MM.1S (cell line): ENCODE measurements at regions not wholly inside any gene's neighbourhood (a gene's known extent, or its start where the extent isn't known, plus 50 kb on each side); places are given as distances from the start of the nearest gene placed in this dataset.

ENCODE experiments used
- DNase-seq: peaks from one replicate; pipeline ENCODE4 v3.0.0-alpha.2; 2015
- H2AFZ ChIP-seq: fragments of 300-600 bp; sonication (generic); 2 replicates; pipeline ENCODE4 v1.6.0; 2016; ENCODE audit warnings: antibody characterized with exemption, low read length
- H3F3A ChIP-seq: fragments of 300-600 bp; sonication (generic); 2 replicates; pipeline ENCODE4 v1.6.1; 2016; ENCODE audit warnings: mild to moderate bottlenecking, antibody characterized with exemption, low read length, moderate library complexity, mixed read lengths; ENCODE audit not compliant: insufficient read depth
- H3K27ac ChIP-seq: fragments of 300-600 bp; sonication (generic); 2 replicates; pipeline ENCODE4 v1.5.1; 2016; ENCODE audit warnings: mild to moderate bottlenecking, low read length
- H3K27me3 ChIP-seq: fragments of 300-600 bp; sonication (generic); replicated peaks from 2 replicates; pipeline ENCODE4 v1.6.0; 2016; ENCODE audit warnings: low read length; ENCODE audit not compliant: insufficient read depth
- H3K36me3 ChIP-seq: fragments of 300-600 bp; sonication (generic); replicated peaks from 2 replicates; pipeline ENCODE4 v1.6.1; 2016; ENCODE audit warnings: mild to moderate bottlenecking, low read length, mixed read lengths; ENCODE audit not compliant: insufficient read depth
- H3K4me1 ChIP-seq: fragments of 300-600 bp; sonication (generic); 2 replicates; pipeline ENCODE4 v1.6.1; 2016; ENCODE audit warnings: low read length, mixed read lengths
- H3K4me2 ChIP-seq: fragments of 300-600 bp; sonication (generic); 2 replicates; pipeline ENCODE4 v1.6.0; 2016; ENCODE audit warnings: low read depth, low read length
- H3K4me3 ChIP-seq: fragments of 300-600 bp; sonication (generic); 2 replicates; pipeline ENCODE4 v1.5.1; 2016; ENCODE audit warnings: low read length, mixed read lengths
- H3K79me2 ChIP-seq: fragments of 300-600 bp; sonication (generic); 2 replicates; pipeline ENCODE4 v1.6.1; 2016; ENCODE audit warnings: mixed run types, low read length, mixed read lengths
- H3K9ac ChIP-seq: fragments of 300-600 bp; sonication (generic); 2 replicates; pipeline ENCODE4 v1.6.1; 2016; ENCODE audit warnings: low read length, mixed read lengths
- H3K9me2 ChIP-seq: fragments of 300-600 bp; sonication (generic); replicated peaks from 2 replicates; pipeline ENCODE4 v1.6.1; 2016; ENCODE audit warnings: mild to moderate bottlenecking, low read length, mixed read lengths; ENCODE audit not compliant: insufficient read depth
- H3K9me3 ChIP-seq: fragments of 300-600 bp; sonication (generic); replicated peaks from 2 replicates; pipeline ENCODE4 v1.6.1; 2016; ENCODE audit warnings: mild to moderate bottlenecking, low read length, mixed read lengths; ENCODE audit not compliant: insufficient read depth
- H4K20me1 ChIP-seq: fragments of 300-600 bp; sonication (generic); 2 replicates; pipeline ENCODE4 v1.6.1; 2016; ENCODE audit warnings: mild to moderate bottlenecking, low read length, moderate library complexity, mixed read lengths; ENCODE audit not compliant: insufficient read depth
- CTCF ChIP-seq: fragments of 300-600 bp; sonication (generic); IDR thresholded peaks from 2 replicates; pipeline ENCODE4 v1.5.1; 2016; ENCODE audit warnings: antibody characterized with exemption, low read length, mixed read lengths
- EZH2 ChIP-seq: fragments of 300-600 bp; sonication (generic); optimal IDR thresholded peaks from 2 replicates; pipeline ENCODE3; 2017; ENCODE audit warnings: low read depth, mild to moderate bottlenecking, antibody characterized with exemption, low read length, mixed read lengths
- EZH2phosphoT487 ChIP-seq: fragments of 300-600 bp; sonication (generic); IDR thresholded peaks from 2 replicates; pipeline ENCODE4 v1.6.1; 2018; ENCODE audit warnings: antibody characterized with exemption, low read length

- TF ChIP-seq CTCF = no peak
- no peak overlapping the region for H2AFZ ChIP-seq
- H3K9me2 ChIP-seq = no peaks in the 10 kb centered on the region
- H3F3A ChIP-seq = no peaks in the 10 kb centered on the region
- H3K4me1 ChIP-seq = no peaks in the 10 kb centered on the region
- H3K4me2 ChIP-seq = no peak overlapping the region
- no peaks in the 10 kb centered on the region for H3K79me2 ChIP-seq
- no peaks in the 10 kb centered on the region for H3K9me3 ChIP-seq
- no peaks in the 10 kb centered on the region for H3K36me3 ChIP-seq
- no peaks in the 10 kb centered on the region for H3K27me3 ChIP-seq
- H4K20me1 ChIP-seq = no peaks in the 10 kb centered on the region
- H3K27ac ChIP-seq = no peak overlapping the region
- H3K4me3 ChIP-seq = no peak overlapping the region
- no peak for DNase-seq
- H3K9ac ChIP-seq = no peak overlapping the region
These were observed 209.8 kb downstream of the SOD2 start for GRCh38 chr6:159483259-159483658.

DNA sequence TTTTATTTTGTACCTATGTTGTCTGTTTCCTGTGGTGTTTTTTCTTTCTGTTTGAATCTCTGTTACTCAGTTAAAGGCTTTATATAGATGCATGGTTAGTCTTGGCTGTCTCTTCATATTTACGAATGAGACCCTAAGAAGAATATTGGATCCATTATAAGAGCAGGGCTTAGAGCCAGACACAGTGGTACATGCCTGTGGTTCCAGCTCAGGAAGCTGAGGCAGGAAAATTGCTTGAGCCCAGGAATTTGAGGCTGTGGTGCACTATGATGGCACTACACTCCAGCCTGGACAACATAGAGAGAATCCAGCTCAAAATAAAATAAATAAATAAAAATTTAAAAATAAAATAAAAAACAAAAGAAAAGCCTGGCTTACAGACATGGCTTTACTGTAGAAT, 211.1 kb downstream of the SOD2 start:
- no peaks in the 10 kb centered on the region for H3K79me2 ChIP-seq
- no peak overlapping the region for H3K27ac ChIP-seq
- H3K36me3 ChIP-seq = no peaks in the 10 kb centered on the region
- H3K9me3 ChIP-seq = no peaks in the 10 kb centered on the region
- no peaks in the 10 kb centered on the region for H3K27me3 ChIP-seq
- DNase-seq = no peak
- no peaks in the 10 kb centered on the region for H3K4me1 ChIP-seq
- H3K9ac ChIP-seq = no peak overlapping the region
- no peak overlapping the region for H3K4me3 ChIP-seq
- no peaks in the 10 kb centered on the region for H4K20me1 ChIP-seq
- H3F3A ChIP-seq = no peaks in the 10 kb centered on the region
- H3K9me2 ChIP-seq = no peaks in the 10 kb centered on the region
- no peak for TF ChIP-seq CTCF
- no peak overlapping the region for H3K4me2 ChIP-seq
- H2AFZ ChIP-seq = no peak overlapping the region

DNA sequence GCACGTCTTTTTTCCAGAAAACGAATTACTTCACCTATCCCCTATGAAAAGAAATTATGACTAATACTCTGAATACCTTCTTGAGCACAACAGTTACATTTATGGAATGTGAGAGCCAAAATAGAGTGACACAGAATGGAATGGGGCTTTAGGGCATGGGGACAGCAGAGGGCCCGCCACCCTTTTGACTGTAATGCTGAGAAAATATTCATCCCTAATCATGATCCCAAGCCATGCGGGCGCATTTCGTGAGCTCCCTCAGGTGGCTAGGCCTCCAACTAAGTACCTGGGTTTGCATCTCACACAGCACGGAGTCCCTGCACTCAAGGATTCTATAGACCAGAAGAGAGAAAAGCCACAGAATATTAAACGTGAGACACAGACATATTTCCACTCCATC, 212.6 kb downstream of the SOD2 start:
- Histone ChIP-seq H2AFZ (no peak overlapping the region), H3K79me2 (no peaks in the 10 kb centered on the region), H3K27me3 (no peaks in the 10 kb centered on the region), H3K4me3 (no peak overlapping the region), H3K9ac (no peak overlapping the region), H3K36me3 (no peaks in the 10 kb centered on the region), H3F3A (no peaks in the 10 kb centered on the region), H3K4me1 (no peaks in the 10 kb centered on the region), H3K27ac (no peak overlapping the region), H4K20me1 (no peaks in the 10 kb centered on the region), H3K4me2 (no peak overlapping the region), H3K9me2 (no peaks in the 10 kb centered on the region), H3K9me3 (no peaks in the 10 kb centered on the region)
- TF ChIP-seq CTCF = no peak
- TF ChIP-seq EZH2 = no peak
- no peak for TF ChIP-seq EZH2phosphoT487
- DNase-seq = no peak

DNA sequence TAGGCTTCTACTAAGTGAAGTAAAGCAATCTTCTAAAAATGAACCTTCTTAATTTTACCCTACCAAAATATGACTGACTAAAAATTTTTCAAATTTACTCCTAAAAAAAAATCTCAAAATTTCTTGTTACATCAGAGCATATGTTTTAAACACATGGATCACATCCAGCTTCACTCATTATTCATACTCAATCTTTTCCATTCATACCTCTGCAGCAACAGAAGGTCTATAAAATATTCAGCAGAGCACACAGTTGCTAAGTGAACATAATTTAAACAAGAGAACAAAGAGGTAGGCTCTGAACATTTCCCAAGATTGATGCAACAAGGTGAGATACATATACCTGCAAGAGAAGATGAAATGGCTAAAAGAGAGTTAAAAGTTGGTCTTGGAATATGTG, 213.9 kb downstream of the SOD2 start:
- no peak overlapping the region for H2AFZ ChIP-seq
- no peaks in the 10 kb centered on the region for H3K4me1 ChIP-seq
- no peaks in the 10 kb centered on the region for H3K27me3 ChIP-seq
- no peaks in the 10 kb centered on the region for H3K79me2 ChIP-seq
- no peak overlapping the region for H3K9ac ChIP-seq
- TF ChIP-seq EZH2phosphoT487 = no peak
- H3K27ac ChIP-seq = no peak overlapping the region
- no peak overlapping the region for H3K4me3 ChIP-seq
- no peak overlapping the region for H3K4me2 ChIP-seq
- H4K20me1 ChIP-seq = no peaks in the 10 kb centered on the region
- H3K9me2 ChIP-seq = no peaks in the 10 kb centered on the region
- no peaks in the 10 kb centered on the region for H3K9me3 ChIP-seq
- DNase-seq = no peak
- no peaks in the 10 kb centered on the region for H3F3A ChIP-seq
- H3K36me3 ChIP-seq = no peaks in the 10 kb centered on the region
